Stomach smooth muscle (tissue), 2 donors: ENCODE measurements at regions not wholly inside any gene's neighbourhood (a gene's known extent, or its start where the extent isn't known, plus 50 kb on each side); places are given as distances from the start of the nearest gene placed in this dataset.

ENCODE experiments used
- H3K27ac ChIP-seq: one replicate; pipeline ENCODE4 v1.7.0; 2013; ENCODE audit warnings: mild to moderate bottlenecking, low read length, inconsistent platforms
- H3K27me3 ChIP-seq, 2 donors: one replicate each; pipeline ENCODE4 v1.7.0; 2013; ENCODE audit warnings: low read length in 2 of 2; ENCODE audit not compliant: insufficient read depth in 2 of 2, control insufficient read depth in 1 of 2
- H3K36me3 ChIP-seq, 2 donors: one replicate each; pipeline ENCODE4 v1.7.0; 2013; ENCODE audit warnings: low read length in 2 of 2; ENCODE audit not compliant: control insufficient read depth in 2 of 2, insufficient read depth in 2 of 2
- H3K4me1 ChIP-seq: one replicate; pipeline ENCODE4 v1.7.0; 2013; ENCODE audit warnings: low read length; ENCODE audit not compliant: control insufficient read depth, insufficient read depth
- H3K4me3 ChIP-seq, 2 donors: one replicate each; pipeline ENCODE4 v1.7.0; 2013; ENCODE audit warnings: low read length in 2 of 2
- H3K9ac ChIP-seq, 2 donors: one replicate each; pipeline ENCODE4 v1.7.0; 2013; ENCODE audit warnings: low read length in 2 of 2, mild to moderate bottlenecking in 1 of 2
- H3K9me3 ChIP-seq, 2 donors: one replicate each; pipeline ENCODE4 v1.7.0; 2013; ENCODE audit warnings: low read length in 2 of 2; ENCODE audit not compliant: control insufficient read depth in 2 of 2
- donor health status: healthy.
- donor health status: Pancreatic carcinoma.

GRCh38 chr16:80025236-80025635, 424.7 kb upstream of the MAF start:
- Histone ChIP-seq H3K27ac (no peak overlapping the region), H3K4me3 (no peak overlapping the region), H3K9ac (no peak overlapping the region), H3K9me3 (no peaks in the 10 kb centered on the region), H3K27me3 (no peaks in the 10 kb centered on the region), H3K36me3 (no peaks in the 10 kb centered on the region), H3K4me1 (peaks cover 16% of the 10 kb centered on the region)

- no peak overlapping the region for H3K9ac ChIP-seq
- H3K4me1 ChIP-seq: peaks cover 16% of the 10 kb centered on the region
- H3K36me3 ChIP-seq: no peaks in the 10 kb centered on the region
- no peaks in the 10 kb centered on the region for H3K9me3 ChIP-seq
- no peak overlapping the region for H3K4me3 ChIP-seq
- peak overlapping the region; percentile 18 for H3K27ac ChIP-seq
- H3K27me3 ChIP-seq: no peaks in the 10 kb centered on the region
Observed at GRCh38 chr16:80024443-80024842, 423.9 kb upstream of the MAF start.

GRCh38 chr16:80023865-80024264, 423.3 kb upstream of the MAF start:
- Histone ChIP-seq H3K27ac (no peak overlapping the region), H3K9me3 (no peaks in the 10 kb centered on the region), H3K9ac (no peak overlapping the region), H3K4me1 (peaks cover 16% of the 10 kb centered on the region), H3K36me3 (no peaks in the 10 kb centered on the region), H3K4me3 (no peak overlapping the region), H3K27me3 (no peaks in the 10 kb centered on the region)

- Histone ChIP-seq H3K27me3 (no peaks in the 10 kb centered on the region), H3K4me3 (no peak overlapping the region), H3K27ac (no peak overlapping the region), H3K36me3 (no peaks in the 10 kb centered on the region), H3K9ac (no peak overlapping the region), H3K9me3 (no peaks in the 10 kb centered on the region), H3K4me1 (peaks cover 7% of the 10 kb centered on the region)
Observed at GRCh38 chr16:80019395-80019794, 418.9 kb upstream of the MAF start.

- H3K9ac ChIP-seq: no peak overlapping the region
- H3K9me3 ChIP-seq: no peaks in the 10 kb centered on the region
- H3K27ac ChIP-seq: no peak overlapping the region
- no peaks in the 10 kb centered on the region for H3K27me3 ChIP-seq
- no peaks in the 10 kb centered on the region for H3K36me3 ChIP-seq
- H3K4me1 ChIP-seq: no peaks in the 10 kb centered on the region
- no peak overlapping the region for H3K4me3 ChIP-seq
Observed at GRCh38 chr16:80018466-80018865, 417.9 kb upstream of the MAF start.

GRCh38 chr16:80016731-80017326, 416.3 kb upstream of the MAF start:
- Histone ChIP-seq H3K4me1 (no peaks in the 10 kb centered on the region), H3K27ac (no peak overlapping the region), H3K36me3 (no peaks in the 10 kb centered on the region), H3K27me3 (no peaks in the 10 kb centered on the region), H3K4me3 (no peak overlapping the region), H3K9me3 (no peaks in the 10 kb centered on the region), H3K9ac (no peak overlapping the region)

- H3K27ac ChIP-seq: no peak overlapping the region
- H3K4me3 ChIP-seq: no peak overlapping the region
- H3K36me3 ChIP-seq: no peaks in the 10 kb centered on the region
- no peaks in the 10 kb centered on the region for H3K27me3 ChIP-seq
- H3K9ac ChIP-seq: no peak overlapping the region
- no peaks in the 10 kb centered on the region for H3K4me1 ChIP-seq
- H3K9me3 ChIP-seq: no peaks in the 10 kb centered on the region
Observed at GRCh38 chr16:80015566-80015965, 415.0 kb upstream of the MAF start.

GRCh38 chr16:80014241-80014939, 413.9 kb upstream of the MAF start:
- no peak overlapping the region for H3K4me3 ChIP-seq
- no peaks in the 10 kb centered on the region for H3K36me3 ChIP-seq
- no peaks in the 10 kb centered on the region for H3K27me3 ChIP-seq
- peaks cover 8% of the 10 kb centered on the region for H3K4me1 ChIP-seq
- H3K9ac ChIP-seq: no peak overlapping the region
- no peaks in the 10 kb centered on the region for H3K9me3 ChIP-seq
- no peak overlapping the region for H3K27ac ChIP-seq

GRCh38 chr16:80012586-80012985, 412.0 kb upstream of the MAF start:
- H3K36me3 ChIP-seq: no peaks in the 10 kb centered on the region
- no peak overlapping the region for H3K27ac ChIP-seq
- H3K4me3 ChIP-seq: no peak overlapping the region
- no peaks in the 10 kb centered on the region for H3K27me3 ChIP-seq
- peaks cover 9% of the 10 kb centered on the region for H3K4me1 ChIP-seq
- no peaks in the 10 kb centered on the region for H3K9me3 ChIP-seq
- H3K9ac ChIP-seq: no peak overlapping the region

GRCh38 chr16:80009971-80010659, 409.6 kb upstream of the MAF start:
- H3K4me3 ChIP-seq: no peak overlapping the region
- H3K27me3 ChIP-seq: no peaks in the 10 kb centered on the region
- H3K36me3 ChIP-seq: no peaks in the 10 kb centered on the region
- H3K9me3 ChIP-seq: no peaks in the 10 kb centered on the region
- peaks cover 19% of the 10 kb centered on the region for H3K4me1 ChIP-seq
- no peak overlapping the region for H3K9ac ChIP-seq
- no peak overlapping the region for H3K27ac ChIP-seq

GRCh38 chr16:80008857-80009256, 408.3 kb upstream of the MAF start:
- no peak overlapping the region for H3K9ac ChIP-seq
- no peak overlapping the region for H3K27ac ChIP-seq
- H3K9me3 ChIP-seq: no peaks in the 10 kb centered on the region
- H3K36me3 ChIP-seq: no peaks in the 10 kb centered on the region
- peaks cover 19% of the 10 kb centered on the region for H3K4me1 ChIP-seq
- no peaks in the 10 kb centered on the region for H3K27me3 ChIP-seq
- H3K4me3 ChIP-seq: no peak overlapping the region
